Pancreas (tissue), 10 donors: ENCODE measurements at regions not wholly inside any gene's neighbourhood (a gene's known extent, or its start where the extent isn't known, plus 50 kb on each side); places are given as distances from the start of the nearest gene placed in this dataset.

Experiments
- ATAC-seq, 4 donors: fragments of 200-7000 bp; cut with Tn5 transposase; one replicate each; pipeline versions ENCODE4 v1.8.0 to v1.9.1; 2020; ENCODE audit warnings: mild to moderate bottlenecking in 4 of 4, moderate library complexity in 4 of 4
- DNase-seq, 6 donors: peaks; one replicate each; pipeline ENCODE4 v3.0.0-alpha.2; 2020
- FAIRE-seq: peaks from 2 replicates; lab custom pipeline; 2012; peaks lifted over from hg19 to GRCh38; lab: Jason Lieb, UNC
- H3K27ac ChIP-seq, 4 donors: fragments of 200-600 bp; sonication (generic); 1 replicate in 3 of 4; 2 replicates in 1 of 4; pipeline versions ENCODE4 v1.5.0 to v1.8.0; 2020
- H3K27me3 ChIP-seq, 4 donors: fragments of 200-600 bp; one replicate each; pipeline ENCODE4 v1.8.0; 2021
- H3K36me3 ChIP-seq, 3 donors: fragments of 200-600 bp; sonication (generic) in 1 of 3; one replicate each; pipeline versions ENCODE4 v1.5.0 to v1.8.0; 2020 to 2021
- H3K4me1 ChIP-seq, 3 donors: fragments of 200-600 bp; one replicate each; pipeline ENCODE4 v1.8.0; 2021
- H3K4me3 ChIP-seq, 4 donors: fragments of 200-600 bp; sonication (generic) in 2 of 4; one replicate each; pipeline versions ENCODE4 v1.5.0 to v1.8.0; 2020 to 2021
- H3K9me3 ChIP-seq, 4 donors: fragments of 200-600 bp; one replicate each; pipeline ENCODE4 v1.8.0; 2021
- WGBS, 2 donors: extraction: QIAGEN DNeasy Blood & Tissue Kit; methylation state at CpG; one replicate each; pipeline ENCODE4 v1.1.7; 2013; 5-methylcytosine and 5-hydroxymethylcytosine counted together
- intact Hi-C, 3 donors: fragments of 100-400 bp; cut with DNase I; formaldehyde crosslinking; loops; one replicate each; pipeline versions ENCODE4 v1.11.1 to v1.14.2; 2022
- TF ChIP-seq, protein P1 (sequence below), 4 donors: fragments of 200-600 bp; sonication (generic) in 3 of 4; IDR thresholded peaks; one replicate each; pipeline versions ENCODE4 v1.5.0 to v1.8.0; 2021; ENCODE audit warnings: antibody characterized with exemption in 4 of 4
- donor health status: healthy with polysubstance abuse.
- donor health status: DM: no; HTN: no; CAD: no; lungs with moderate emphysema.
- donor health status: DM: no; HTN: no; CAD: no.
- donor health status: control.
- donor health status: control.
- donor health status: Bipolar disorder and iron deficiency.
- donor health status: DM: yes; HTN: yes; CAD: no.
- donor health status: DM: no; HTN: no; CAD: no.
- donor health status: DM: no; HTN: no; CAD: no.
- donor health status: DM: yes; HTN: yes; CAD: no.

DNA sequence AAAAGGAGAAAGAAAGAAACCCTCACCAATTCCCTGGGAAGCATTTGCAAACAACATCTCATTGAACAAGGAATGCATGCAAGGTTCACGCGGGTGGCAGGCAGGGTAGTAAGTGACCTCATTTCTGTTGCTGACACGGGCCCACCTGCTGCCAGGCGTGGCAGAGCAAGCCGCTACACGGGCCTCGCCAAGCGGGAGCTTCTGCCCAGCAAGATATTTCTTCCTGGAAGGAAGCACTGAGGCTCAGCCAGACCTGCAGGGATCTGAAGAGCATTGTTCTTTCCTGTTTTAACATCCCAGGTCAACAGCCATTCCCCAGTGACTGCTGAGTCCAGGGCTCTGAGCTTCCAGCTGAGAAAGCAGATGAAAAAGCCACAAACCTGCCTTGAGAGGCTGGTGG is 91.9 kb upstream of the IGSF21 start:
- 52 to 54% methylated on average over 8 of the region's 8 CpGs for WGBS, 2 donors
- Histone ChIP-seq H3K4me1 (no peaks in the 10 kb centered on the region), H3K27ac (no peak overlapping the region), H3K4me3 (no peak overlapping the region), H3K9me3 (no peaks in the 10 kb centered on the region), H3K27me3 (no peaks in the 10 kb centered on the region), H3K36me3 (no peaks in the 10 kb centered on the region)
- TF ChIP-seq, protein P1, sequence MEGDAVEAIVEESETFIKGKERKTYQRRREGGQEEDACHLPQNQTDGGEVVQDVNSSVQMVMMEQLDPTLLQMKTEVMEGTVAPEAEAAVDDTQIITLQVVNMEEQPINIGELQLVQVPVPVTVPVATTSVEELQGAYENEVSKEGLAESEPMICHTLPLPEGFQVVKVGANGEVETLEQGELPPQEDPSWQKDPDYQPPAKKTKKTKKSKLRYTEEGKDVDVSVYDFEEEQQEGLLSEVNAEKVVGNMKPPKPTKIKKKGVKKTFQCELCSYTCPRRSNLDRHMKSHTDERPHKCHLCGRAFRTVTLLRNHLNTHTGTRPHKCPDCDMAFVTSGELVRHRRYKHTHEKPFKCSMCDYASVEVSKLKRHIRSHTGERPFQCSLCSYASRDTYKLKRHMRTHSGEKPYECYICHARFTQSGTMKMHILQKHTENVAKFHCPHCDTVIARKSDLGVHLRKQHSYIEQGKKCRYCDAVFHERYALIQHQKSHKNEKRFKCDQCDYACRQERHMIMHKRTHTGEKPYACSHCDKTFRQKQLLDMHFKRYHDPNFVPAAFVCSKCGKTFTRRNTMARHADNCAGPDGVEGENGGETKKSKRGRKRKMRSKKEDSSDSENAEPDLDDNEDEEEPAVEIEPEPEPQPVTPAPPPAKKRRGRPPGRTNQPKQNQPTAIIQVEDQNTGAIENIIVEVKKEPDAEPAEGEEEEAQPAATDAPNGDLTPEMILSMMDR (IDR thresholded peaks at IDR 0.05): no peak
- no peak for FAIRE-seq
- no peak for DNase-seq
- ATAC-seq: no peak
- intact Hi-C loops: no loop called here

DNA sequence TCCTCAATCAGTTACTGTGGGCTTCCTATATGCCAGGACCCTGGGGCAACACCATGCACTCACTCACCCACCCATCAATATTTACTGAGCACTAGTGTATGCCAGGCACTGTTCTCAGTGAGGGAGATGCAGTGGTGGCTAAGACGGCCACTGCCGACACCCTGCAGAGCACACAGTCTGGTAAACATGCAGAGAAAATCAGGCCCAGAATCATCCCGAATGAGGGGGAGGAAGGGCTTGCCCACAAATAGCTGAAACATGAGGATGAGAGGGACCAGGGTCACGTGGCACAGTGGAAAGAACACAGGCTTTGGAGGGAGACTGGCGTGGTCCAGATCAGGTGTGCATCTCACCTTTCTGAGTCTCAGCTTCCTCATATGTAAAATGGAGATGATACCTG is 89.2 kb upstream of the IGSF21 start:
- intact Hi-C loops: no loop called here
- FAIRE-seq: no peak
- TF ChIP-seq, protein P1 (IDR thresholded peaks at IDR 0.05): no peak
- no peak for ATAC-seq
- Histone ChIP-seq H3K27me3 (peaks cover 0 to 2% (median 0%) of the 10 kb centered on the region in 4 donors), H3K4me3 (no peak overlapping the region), H3K27ac (no peak overlapping the region), H3K4me1 (no peaks in the 10 kb centered on the region), H3K36me3 (no peaks in the 10 kb centered on the region), H3K9me3 (no peaks in the 10 kb centered on the region)
- DNase-seq: no peak
- WGBS, 2 donors: 43 to 57% methylated on average over 5 of the region's 5 CpGs

DNA sequence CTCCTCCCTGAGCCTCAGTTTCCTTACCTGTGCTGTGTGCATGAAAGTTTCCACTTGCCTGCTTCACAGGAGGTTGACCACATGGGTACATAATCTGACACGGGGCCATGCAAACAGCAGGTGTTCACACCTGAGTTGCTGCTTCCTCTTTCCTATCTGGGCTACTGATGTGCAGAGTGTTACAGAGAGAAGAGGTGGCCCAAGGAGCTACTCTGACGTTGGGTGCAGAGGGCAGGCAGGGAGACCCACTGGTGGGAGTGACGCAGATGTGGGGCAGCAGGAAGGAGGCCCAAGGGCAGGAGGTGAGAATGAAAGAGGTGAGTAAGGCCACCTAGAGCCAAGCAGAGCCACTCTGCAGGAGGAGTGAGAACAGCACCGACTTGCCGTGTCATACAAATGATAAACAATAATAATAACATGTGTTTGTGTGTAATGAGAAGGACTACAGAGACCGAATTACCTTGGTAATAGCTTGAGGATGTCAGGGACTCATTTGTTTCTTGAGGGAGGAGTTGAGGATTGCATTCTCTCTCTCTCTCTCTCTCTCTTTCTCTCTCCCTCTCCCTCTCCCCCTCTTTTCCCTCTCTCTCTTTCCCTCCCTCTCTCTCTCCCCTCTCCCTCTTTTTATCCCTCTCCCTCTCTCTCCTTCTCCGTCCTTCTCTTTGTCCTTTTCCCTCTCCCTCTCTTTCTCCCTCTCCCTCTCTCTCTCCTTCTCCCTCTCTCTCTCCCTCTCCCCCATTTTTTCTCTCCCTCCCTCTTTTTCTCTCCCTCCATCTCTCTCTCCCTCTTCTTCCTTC is 87.4 kb upstream of the IGSF21 start:
- DNase-seq (no peak), FAIRE-seq (no peak)

DNA sequence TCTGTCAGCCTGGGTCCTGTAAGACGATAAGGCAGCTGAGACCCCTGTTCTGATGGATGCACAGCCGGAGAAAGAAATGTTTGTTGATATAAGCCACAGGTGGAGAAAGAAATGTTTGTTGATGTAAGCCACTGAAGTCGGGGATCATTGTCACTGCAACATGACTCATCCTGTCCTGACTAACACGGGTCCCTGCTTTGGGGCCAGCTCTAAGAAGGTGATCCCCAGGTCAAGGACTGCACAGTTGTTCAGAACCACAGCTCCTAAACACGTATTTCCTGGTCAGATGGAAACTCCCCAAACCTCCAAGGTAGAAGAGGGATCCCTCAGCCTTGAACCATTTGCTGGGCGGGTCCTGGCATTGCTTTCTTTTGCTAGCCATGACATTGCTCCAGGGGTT is 86.4 kb upstream of the IGSF21 start:
- intact Hi-C loops: no loop called here
- WGBS, 2 donors: 20 to 29% methylated on average over 6 of the region's 6 CpGs
- Histone ChIP-seq H3K4me1 (no peaks in the 10 kb centered on the region), H3K27me3 (peaks cover 0 to 5% (median 1%) of the 10 kb centered on the region in 4 donors), H3K4me3 (no peak overlapping the region), H3K27ac (no peak overlapping the region), H3K9me3 (no peaks in the 10 kb centered on the region), H3K36me3 (no peaks in the 10 kb centered on the region)
- FAIRE-seq (no peak), ATAC-seq (no peak), DNase-seq (no peak)
- TF ChIP-seq, protein P1 (IDR thresholded peaks at IDR 0.05): no peak

More for the DNA sequence above, 87.4 kb upstream of the IGSF21 start:
- Histone ChIP-seq H3K27ac (no peak overlapping the region), H3K27me3 (peaks cover 0 to 5% (median 1%) of the 10 kb centered on the region in 4 donors), H3K36me3 (no peaks in the 10 kb centered on the region), H3K9me3 (no peaks in the 10 kb centered on the region), H3K4me3 (no peak overlapping the region), H3K4me1 (no peaks in the 10 kb centered on the region)
- intact Hi-C loops: no loop called here
- 24 to 39% methylated on average over 7 of the region's 7 CpGs for WGBS, 2 donors
- TF ChIP-seq, protein P1 (IDR thresholded peaks at IDR 0.05): no peak
- no peak for ATAC-seq
